BJ (cell line): ENCODE measurements at regions not wholly inside any gene's neighbourhood (a gene's known extent, or its start where the extent isn't known, plus 50 kb on each side); places are given as distances from the start of the nearest gene placed in this dataset.

Experiments
- CTCF ChIA-PET: fragments of 350-600 bp; formaldehyde crosslinking; extraction: SDS; loops from one replicate; lab custom pipeline; 2021; ENCODE audit warnings: antibody characterized with exemption, inconsistent platforms; lab: Yijun Ruan, JAX
- POLR2A ChIA-PET: fragments of 300-600 bp; sonication (Branson Sonifier 250); formaldehyde crosslinking; extraction: SDS; loops from one replicate; lab custom pipeline; 2021; ENCODE audit warnings: antibody characterized with exemption; lab: Charles Lee
- DNase-seq: peaks from one replicate; pipeline ENCODE4 v3.0.0-alpha.2; 2011; ENCODE audit warnings: low read depth
- H3K27me3 ChIP-seq: 2 replicates; pipeline ENCODE4 v1.6.0; 2011; ENCODE audit warnings: low read length; ENCODE audit not compliant: control insufficient read depth, insufficient read depth
- H3K36me3 ChIP-seq: 2 replicates; pipeline ENCODE4 v1.5.1; 2011; ENCODE audit warnings: low read length; ENCODE audit not compliant: control insufficient read depth, insufficient read depth
- H3K4me3 ChIP-seq: 2 replicates; pipeline ENCODE4 v1.5.1; 2011; ENCODE audit warnings: low read depth, mild to moderate bottlenecking, control low read depth, low read length
- CTCF ChIP-seq: IDR thresholded peaks from 2 replicates; pipeline ENCODE4 v1.5.1; 2011; ENCODE audit warnings: low read depth, mild to moderate bottlenecking, control low read depth, inconsistent platforms, low read length, moderate library complexity; ENCODE audit not compliant: insufficient read depth

- TF ChIP-seq CTCF: no peak
- ChIA-PET CTCF (no interaction called here), POLR2A (no interaction called here)
- no peaks in the 10 kb centered on the region for H3K36me3 ChIP-seq
- H3K4me3 ChIP-seq: no peak overlapping the region
- DNase-seq: no peak
- peaks cover 4% of the 10 kb centered on the region for H3K27me3 ChIP-seq
These were observed 170.3 kb upstream of the KCNG1 start for GRCh38 chr20:51193066-51193772.

- POLR2A ChIA-PET: no interaction called here
- no peak for TF ChIP-seq CTCF
- Histone ChIP-seq H3K4me3 (no peak overlapping the region), H3K27me3 (peaks cover 5% of the 10 kb centered on the region), H3K36me3 (no peaks in the 10 kb centered on the region)
- CTCF ChIA-PET: no interaction called here
- DNase-seq: no peak
These were observed 167.9 kb upstream of the KCNG1 start for GRCh38 chr20:51190783-51191180.

GRCh38 chr20:51189814-51190782, 167.2 kb upstream of the KCNG1 start:
- ChIA-PET CTCF (no interaction called here), POLR2A (no interaction called here)
- no peak for TF ChIP-seq CTCF

GRCh38 chr20:51188941-51189340, 166.0 kb upstream of the KCNG1 start:
- H3K36me3 ChIP-seq: no peaks in the 10 kb centered on the region
- ChIA-PET CTCF (interaction anchor here (1.2 kb wide), 1 partner anchor 15 kb away, joined by 3 read pairs; no protein-coding TSS in a partner anchor), POLR2A (no interaction called here)
- TF ChIP-seq CTCF: no peak
- no peak for DNase-seq
- peaks cover 5% of the 10 kb centered on the region for H3K27me3 ChIP-seq
- no peak overlapping the region for H3K4me3 ChIP-seq

More at GRCh38 chr20:51189814-51190782, 167.2 kb upstream of the KCNG1 start:
- no peak overlapping the region for H3K4me3 ChIP-seq
- DNase-seq: no peak
- H3K27me3 ChIP-seq: peaks cover 5% of the 10 kb centered on the region
- no peaks in the 10 kb centered on the region for H3K36me3 ChIP-seq

GRCh38 chr20:51187261-51187660, 164.4 kb upstream of the KCNG1 start:
- Histone ChIP-seq H3K36me3 (no peaks in the 10 kb centered on the region), H3K27me3 (peaks cover 5% of the 10 kb centered on the region), H3K4me3 (no peak overlapping the region)
- TF ChIP-seq CTCF: no peak
- POLR2A ChIA-PET: no interaction called here
- no peak for DNase-seq
- CTCF ChIA-PET: no interaction called here
